22Rv1 (cell line): ENCODE measurements at regions not wholly inside any gene's neighbourhood (a gene's known extent, or its start where the extent isn't known, plus 50 kb on each side); places are given as distances from the start of the nearest gene placed in this dataset.

Experiments used
- CTCF ChIP-seq: fragments of 450-650 bp; IDR thresholded peaks from 2 replicates; pipeline ENCODE4 v1.5.1; 2017; ENCODE audit warnings: mild to moderate bottlenecking
- ZFX ChIP-seq: fragments of 450-650 bp; IDR thresholded peaks from 2 replicates; pipeline ENCODE4 v1.6.1; 2017; ENCODE audit warnings: antibody characterized with exemption, borderline replicate concordance

- TF ChIP-seq CTCF = no peak
- no peak for TF ChIP-seq ZFX
Observed at GRCh38 chr6:98634569-98634968, 199.8 kb upstream of the POU3F2 start.
